ENCODE measurements at regions not wholly inside any gene's neighbourhood (a gene's known extent, or its start where the extent isn't known, plus 50 kb on each side); places are given as distances from the start of the nearest gene placed in this dataset.

- TF ChIP-seq CTCF (conservative IDR thresholded peaks at IDR 0.05) (no peak), ZFX (IDR thresholded peaks at IDR 0.05) (no peak)
- no peak overlapping the region for H3K27ac ChIP-seq
Measured at GRCh38 chr2:142757111-142757510, 120.4 kb upstream of the KYNU start.

- no peak for TF ChIP-seq ZFX (IDR thresholded peaks at IDR 0.05)
- TF ChIP-seq CTCF (conservative IDR thresholded peaks at IDR 0.05): no peak
- H3K27ac ChIP-seq: no peak overlapping the region
Measured at GRCh38 chr2:142756430-142756829, 121.0 kb upstream of the KYNU start.

GRCh38 chr2:142755191-142755590 lies 122.3 kb upstream of the KYNU start:
- no peak overlapping the region for H3K27ac ChIP-seq
- no peak for TF ChIP-seq ZFX (IDR thresholded peaks at IDR 0.05)
- TF ChIP-seq CTCF (conservative IDR thresholded peaks at IDR 0.05): no peak

- TF ChIP-seq ZFX (IDR thresholded peaks at IDR 0.05) (no peak), CTCF (conservative IDR thresholded peaks at IDR 0.05) (no peak)
- no peak overlapping the region for H3K27ac ChIP-seq
Measured at GRCh38 chr2:142754182-142754581, 123.3 kb upstream of the KYNU start.

GRCh38 chr2:142750858-142751257 lies 126.6 kb upstream of the KYNU start:
- H3K27ac ChIP-seq: no peak overlapping the region
- TF ChIP-seq ZFX (IDR thresholded peaks at IDR 0.05): no peak
- no peak for TF ChIP-seq CTCF (conservative IDR thresholded peaks at IDR 0.05)

- no peak overlapping the region for H3K27ac ChIP-seq
- no peak for TF ChIP-seq CTCF (conservative IDR thresholded peaks at IDR 0.05)
- TF ChIP-seq ZFX (IDR thresholded peaks at IDR 0.05): no peak
Measured at GRCh38 chr2:142748559-142749099, 128.8 kb upstream of the KYNU start.

GRCh38 chr2:142745691-142746090 lies 131.8 kb upstream of the KYNU start:
- no peak overlapping the region for H3K27ac ChIP-seq
- TF ChIP-seq ZFX (IDR thresholded peaks at IDR 0.05) (no peak), CTCF (conservative IDR thresholded peaks at IDR 0.05) (no peak)

Measured in C4-2B (cell line).